ENCODE measurements at regions not wholly inside any gene's neighbourhood (a gene's known extent, or its start where the extent isn't known, plus 50 kb on each side); places are given as distances from the start of the nearest gene placed in this dataset.

GRCh38 chr13:88718781-88719180 is 1047.6 kb downstream of the SLITRK5 start (continued):
- no peak for TF ChIP-seq REST (IDR thresholded peaks at IDR 0.05; ENCODE audit: unreplicated experiment)
- TF ChIP-seq ETS1 (IDR thresholded peaks at IDR 0.05), result no peak
- no peak for TF ChIP-seq ZNF114 (CRISPR knock-in tag; IDR thresholded peaks at IDR 0.05)
- TF ChIP-seq NANOG (IDR thresholded peaks at IDR 0.05; ENCODE audit: borderline replicate concordance), result no peak

- H3K4me1 ChIP-seq (ENCODE audit: insufficient read depth), result no peaks in the 10 kb centered on the region
- no peaks in the 10 kb centered on the region for H3K79me2 ChIP-seq (replicated peaks; ENCODE audit: insufficient read depth)
- no peak overlapping the region for H3K4me3 ChIP-seq
- H3K27me3 ChIP-seq (ENCODE audit: insufficient read depth), result no peaks in the 10 kb centered on the region
- ATAC-seq (no peak), DNase-seq (ENCODE audit: low spot score) (no peak)
- no peaks in the 10 kb centered on the region for H4K20me1 ChIP-seq (replicated peaks; ENCODE audit: insufficient read depth)
- no peaks in the 10 kb centered on the region for H3K36me3 ChIP-seq (ENCODE audit: insufficient read depth)
- Mint-ChIP-seq H3K27me3 (ENCODE audit: insufficient read depth, low read depth, poor library complexity) (no peaks in the 10 kb centered on the region), H3K9me3 (peaks cover 13% of the 10 kb centered on the region; the same call in 2 of the 3 replicates), H3K4me1 (no peaks in the 10 kb centered on the region), H3K36me3 (ENCODE audit: low read depth) (peaks cover 18% of the 10 kb centered on the region), H3K4me3 (no peak overlapping the region), H3K27ac (no peak overlapping the region)
- H2AFZ ChIP-seq, result no peak overlapping the region
- H3K9me2 ChIP-seq (ENCODE audit: insufficient read depth), result peaks cover 12% of the 10 kb centered on the region; the same call in 1 of the 2 replicates
- no peaks in the 10 kb centered on the region for H3F3A ChIP-seq (replicated peaks; ENCODE audit: low read depth)
- H3K27ac ChIP-seq (ENCODE audit: low read depth), result no peak overlapping the region
- H3K4me2 ChIP-seq, result no peak overlapping the region
- TF ChIP-seq REST (IDR thresholded peaks at IDR 0.05; ENCODE audit: unreplicated experiment) (no peak), NANOG (IDR thresholded peaks at IDR 0.05; ENCODE audit: borderline replicate concordance) (no peak), STAT1 (IDR thresholded peaks at IDR 0.05; ENCODE audit: unreplicated experiment) (no peak), ZNF462 (CRISPR knock-in tag; IDR thresholded peaks at IDR 0.05) (no peak), POLR2AphosphoS5 (IDR thresholded peaks at IDR 0.05; ENCODE audit: low read depth) (no peak), EZH2 (IDR thresholded peaks at IDR 0.05; ENCODE audit: low read depth, unreplicated experiment) (no peak), EZH2phosphoT487 (IDR thresholded peaks at IDR 0.05; ENCODE audit: unreplicated experiment) (no peak), CREB1 (CRISPR knock-in tag; IDR thresholded peaks at IDR 0.05; ENCODE audit: low read depth) (no peak), ZNF331 (CRISPR knock-in tag; IDR thresholded peaks at IDR 0.05; ENCODE audit: low read depth) (no peak)
These were observed 1054.9 kb downstream of the SLITRK5 start for GRCh38 chr13:88726075-88726474.

Measured in GM23338 (cell line).